Neural progenitor cell (in vitro differentiated cells): ENCODE measurements at regions not wholly inside any gene's neighbourhood (a gene's known extent, or its start where the extent isn't known, plus 50 kb on each side); places are given as distances from the start of the nearest gene placed in this dataset.

ENCODE experiments used
- CTCF ChIP-seq: fragments of 200-600 bp; sonication (generic); IDR thresholded peaks from 2 replicates; pipeline ENCODE4 v1.5.1; 2017; ENCODE audit warnings: antibody characterized with exemption, mild to moderate bottlenecking
- EZH2 ChIP-seq: fragments of 200-600 bp; sonication (generic); IDR thresholded peaks from 2 replicates; pipeline ENCODE4 v1.6.1; 2017; ENCODE audit warnings: antibody characterized with exemption, mild to moderate bottlenecking, moderate library complexity

DNA sequence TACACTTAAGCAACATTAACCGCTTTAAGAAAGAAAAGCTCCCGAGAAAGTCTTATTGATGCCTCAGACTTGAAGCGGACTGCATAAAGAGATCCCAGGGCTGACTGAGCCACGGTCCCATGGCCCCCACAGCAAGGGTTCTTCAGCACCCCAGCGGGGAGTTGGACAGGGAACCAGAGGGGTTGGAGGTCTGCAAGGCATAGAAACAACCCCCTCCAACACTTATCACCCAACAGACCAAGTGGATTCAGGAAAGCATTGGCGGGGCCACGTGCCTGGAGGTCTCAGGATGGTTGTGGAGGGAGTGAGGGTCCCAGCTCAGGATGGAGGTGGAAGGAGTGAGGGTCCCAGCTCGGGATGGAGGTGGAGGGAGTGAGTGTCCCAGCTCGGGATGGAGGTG is 143.7 kb upstream of the IRX2 start:
- no peak for TF ChIP-seq CTCF
- TF ChIP-seq EZH2 = no peak
